ENCODE measurements at regions not wholly inside any gene's neighbourhood (a gene's known extent, or its start where the extent isn't known, plus 50 kb on each side); places are given as distances from the start of the nearest gene placed in this dataset.

- TF ChIP-seq GATA2 (IDR thresholded peaks at IDR 0.05; ENCODE audit: low read depth, low read length) = no peak
- TF ChIP-seq GATA3 (IDR thresholded peaks at IDR 0.05; ENCODE audit: low read depth, low read length) = no peak
These were observed 268.0 kb downstream of the ZSWIM6 start for GRCh38 chr5:61600123-61600444.
